ENCODE measurements at regions not wholly inside any gene's neighbourhood (a gene's known extent, or its start where the extent isn't known, plus 50 kb on each side); places are given as distances from the start of the nearest gene placed in this dataset.
"Not testable (repeated sequence)": the region's sequence is repeated elsewhere in the genome, so short reads cannot be mapped to it uniquely, and the experiment has no call there.

DNA sequence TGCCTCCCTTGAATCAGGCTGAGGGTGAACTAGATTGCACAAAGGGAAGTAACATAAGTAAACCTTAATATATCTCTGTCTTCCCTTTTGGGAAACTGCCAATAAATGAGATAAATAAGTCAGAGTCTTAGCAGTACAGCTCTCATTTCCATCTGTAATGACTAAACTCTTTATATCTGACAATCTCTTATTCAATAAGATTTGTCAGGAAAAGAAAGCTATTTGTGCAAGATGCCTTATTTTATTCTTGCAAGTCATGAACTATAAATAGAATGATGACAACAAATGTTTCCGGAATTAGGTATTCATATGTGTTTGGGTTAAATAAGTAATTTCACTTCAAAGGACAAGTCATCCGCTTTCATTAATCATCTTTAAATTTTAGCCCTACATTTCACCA lies 229.2 kb downstream of the PTGER3 start:
- no peak for DNase-seq (ENCODE audit: low read depth in 2 of 3, low spot score in 2 of 3)

DNA sequence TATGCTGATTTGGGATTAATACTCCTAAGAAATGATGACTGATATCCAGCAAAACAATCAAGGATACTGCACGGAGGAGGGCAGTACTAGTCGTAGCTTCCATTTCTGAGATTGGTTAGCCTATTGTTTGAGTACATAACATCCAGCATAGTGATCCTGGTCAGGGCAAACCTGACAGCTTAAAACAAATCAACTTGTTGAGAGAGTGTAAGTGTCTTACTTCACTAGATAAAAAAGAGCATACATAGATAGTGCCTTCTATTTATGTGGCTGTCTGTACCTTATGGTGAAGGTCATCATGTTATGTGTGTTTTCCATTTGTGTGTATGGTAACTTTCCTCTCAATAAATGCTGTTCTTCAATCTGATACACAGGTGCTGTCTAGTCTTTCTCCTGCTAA lies 228.4 kb downstream of the PTGER3 start:
- DNase-seq (ENCODE audit: low read depth in 2 of 3, low spot score in 2 of 3): no peak

DNA sequence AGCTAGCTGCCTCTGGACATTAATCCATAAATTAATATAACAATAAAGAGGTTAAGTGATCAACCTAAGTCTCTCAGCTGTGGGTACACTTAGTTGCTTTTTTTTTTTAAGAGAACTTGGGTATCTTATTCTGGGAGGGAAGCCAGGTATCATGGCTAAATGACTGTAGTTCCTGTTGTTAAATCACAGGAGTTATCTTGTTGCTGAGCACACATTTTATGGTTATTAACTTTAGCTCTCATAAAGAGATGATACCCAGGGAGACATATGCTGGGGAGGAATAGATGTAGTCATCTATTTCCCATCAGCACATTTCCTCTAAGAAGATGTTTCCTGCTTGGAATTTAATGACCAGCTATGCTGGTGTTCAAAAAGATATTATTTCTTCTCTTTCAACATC lies 227.8 kb downstream of the PTGER3 start:
- DNase-seq (ENCODE audit: low read depth in 2 of 3, low spot score in 2 of 3): no peak

DNA sequence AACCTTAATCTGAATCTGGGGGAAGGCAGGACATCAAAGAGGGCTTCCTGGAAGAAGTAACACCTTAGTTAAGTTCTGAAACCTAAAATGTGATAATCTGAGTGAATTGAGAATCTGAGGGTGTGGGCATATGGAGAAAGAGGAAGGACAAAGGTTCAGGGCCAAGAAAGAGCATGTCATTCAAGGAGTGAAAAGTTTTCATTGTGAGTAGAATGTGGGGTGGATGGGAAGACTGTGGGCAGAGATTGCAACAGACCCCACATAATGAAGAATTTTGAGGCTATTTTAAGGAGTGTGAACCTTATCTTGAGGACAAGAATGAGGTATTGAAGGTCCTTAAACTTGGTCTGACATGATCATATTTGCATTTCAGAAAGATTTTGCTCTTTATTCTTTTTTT lies 227.2 kb downstream of the PTGER3 start:
- DNase-seq (ENCODE audit: low read depth in 2 of 3, low spot score in 2 of 3): no peak

DNA sequence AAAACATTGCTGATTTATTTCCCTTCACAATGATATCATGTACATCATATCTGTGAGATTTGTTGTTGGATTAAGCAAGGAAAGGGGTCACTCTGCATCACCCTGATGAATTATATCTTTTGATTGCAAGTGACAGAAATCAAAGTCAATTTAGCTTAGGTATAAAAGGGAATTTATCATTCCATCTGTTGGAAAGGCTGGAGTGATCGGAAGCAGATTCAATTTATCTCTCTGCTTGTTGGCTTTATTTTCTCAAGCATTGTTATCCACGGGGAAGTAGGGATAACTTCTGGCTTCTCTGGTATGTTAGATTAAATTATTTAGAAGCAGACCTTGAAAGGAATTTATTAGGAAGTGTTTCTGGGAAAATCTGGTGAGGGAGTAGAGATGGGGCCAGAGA lies 226.6 kb downstream of the PTGER3 start:
- DNase-seq (ENCODE audit: low read depth in 2 of 3, low spot score in 2 of 3): no peak

DNA sequence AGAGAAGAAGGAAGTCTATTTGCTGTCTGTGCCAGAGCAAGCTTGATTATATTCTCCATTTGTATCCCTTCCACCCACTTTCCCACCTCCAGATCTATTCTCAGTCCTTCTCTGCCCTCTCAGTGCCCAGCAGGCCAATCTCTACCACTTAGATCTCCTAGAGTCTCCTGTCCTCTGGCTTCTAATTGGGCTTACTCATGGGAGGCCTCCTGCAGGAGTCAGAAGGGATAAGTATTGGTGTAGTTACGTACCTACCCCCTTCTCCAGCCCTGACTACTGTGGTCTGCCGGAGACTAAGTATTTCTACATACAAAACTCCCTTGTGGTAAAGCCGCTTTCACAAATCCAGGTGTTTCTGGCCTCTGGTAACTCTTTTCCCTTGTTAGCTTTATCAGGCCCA lies 221.2 kb downstream of the PTGER3 start:
- DNase-seq (ENCODE audit: low read depth in 2 of 3, low spot score in 2 of 3): no peak

DNA sequence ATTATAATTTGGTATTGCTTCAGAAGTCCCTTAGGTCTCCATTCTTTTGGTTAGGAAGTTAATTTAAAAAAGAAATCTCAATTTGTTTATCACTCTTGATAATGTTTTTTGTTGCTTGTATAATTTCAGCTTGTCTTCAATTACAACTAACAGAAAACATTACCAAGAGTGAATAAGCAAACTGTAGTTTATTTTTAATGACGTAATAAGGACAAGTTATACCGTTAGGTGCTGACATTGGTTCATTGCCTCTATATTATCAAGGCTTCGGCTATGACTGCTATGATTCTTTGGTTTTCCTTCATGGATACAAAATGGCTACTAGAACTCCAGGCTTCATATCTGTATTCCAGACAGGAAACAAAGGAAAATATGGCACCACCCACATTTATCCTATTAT lies 220.6 kb downstream of the PTGER3 start:
- no peak for DNase-seq (ENCODE audit: low read depth in 2 of 3, low spot score in 2 of 3)

DNA sequence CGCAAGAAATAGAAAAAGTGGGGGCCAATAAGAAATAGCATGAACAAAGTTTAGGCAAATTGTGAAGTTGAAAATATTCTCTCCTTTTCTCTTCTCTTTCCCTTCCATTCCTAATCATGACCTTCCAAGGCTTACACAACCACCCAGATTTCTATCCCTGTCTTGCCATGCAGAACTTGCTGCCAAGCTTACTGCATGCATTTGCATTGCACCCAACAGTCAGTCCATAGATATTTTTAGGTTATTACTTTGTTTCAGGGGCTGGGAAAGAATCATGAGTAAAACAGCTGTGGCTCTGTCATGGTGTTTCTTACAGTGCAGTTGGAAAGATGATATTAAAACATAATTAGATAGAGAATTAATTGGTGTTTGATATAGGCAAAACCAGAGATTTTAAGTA lies 219.4 kb downstream of the PTGER3 start:
- DNase-seq (ENCODE audit: low read depth in 2 of 3, low spot score in 2 of 3): no peak

DNA sequence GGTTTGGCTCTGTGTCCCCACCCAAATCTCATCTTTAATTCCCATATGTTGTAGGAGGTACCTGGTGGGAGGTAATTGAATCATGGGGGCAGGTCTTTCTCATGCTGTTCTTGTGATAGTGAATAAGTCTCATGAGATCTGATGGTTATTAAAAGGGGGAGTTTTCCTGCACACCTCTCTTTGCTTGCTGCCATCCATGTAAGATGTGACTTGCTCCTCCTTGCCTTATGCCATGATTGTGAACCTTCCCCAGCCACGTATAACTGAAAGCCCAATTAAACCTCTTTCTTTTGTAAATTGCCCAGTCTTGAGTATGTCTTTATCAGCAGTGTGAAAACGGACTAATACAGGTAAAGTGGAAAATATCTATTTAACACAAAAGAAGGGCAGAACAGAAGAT lies 213.3 kb downstream of the PTGER3 start:
- not testable (repeated sequence) for DNase-seq (ENCODE audit: low read depth in 2 of 3, low spot score in 2 of 3)

DNA sequence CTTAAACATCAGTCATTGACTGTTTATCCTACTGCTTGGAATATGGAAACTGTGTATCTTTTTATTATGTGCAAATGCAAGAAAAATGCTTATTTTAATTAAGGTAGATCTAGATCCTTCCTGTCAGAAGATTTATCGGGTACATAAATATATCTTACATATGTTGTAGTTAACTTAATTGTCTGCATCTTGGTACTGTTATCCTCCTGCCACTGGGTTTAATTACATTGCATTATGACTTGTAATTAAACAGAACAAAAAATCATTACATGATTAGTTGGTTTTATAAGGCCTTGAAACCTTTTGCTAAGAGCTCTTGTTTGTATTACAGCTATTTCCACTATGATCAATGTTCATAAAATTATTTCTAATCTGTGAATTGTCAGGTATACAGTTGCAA lies 211.2 kb downstream of the PTGER3 start:
- DNase-seq (ENCODE audit: low read depth in 2 of 3, low spot score in 2 of 3): no peak

DNA sequence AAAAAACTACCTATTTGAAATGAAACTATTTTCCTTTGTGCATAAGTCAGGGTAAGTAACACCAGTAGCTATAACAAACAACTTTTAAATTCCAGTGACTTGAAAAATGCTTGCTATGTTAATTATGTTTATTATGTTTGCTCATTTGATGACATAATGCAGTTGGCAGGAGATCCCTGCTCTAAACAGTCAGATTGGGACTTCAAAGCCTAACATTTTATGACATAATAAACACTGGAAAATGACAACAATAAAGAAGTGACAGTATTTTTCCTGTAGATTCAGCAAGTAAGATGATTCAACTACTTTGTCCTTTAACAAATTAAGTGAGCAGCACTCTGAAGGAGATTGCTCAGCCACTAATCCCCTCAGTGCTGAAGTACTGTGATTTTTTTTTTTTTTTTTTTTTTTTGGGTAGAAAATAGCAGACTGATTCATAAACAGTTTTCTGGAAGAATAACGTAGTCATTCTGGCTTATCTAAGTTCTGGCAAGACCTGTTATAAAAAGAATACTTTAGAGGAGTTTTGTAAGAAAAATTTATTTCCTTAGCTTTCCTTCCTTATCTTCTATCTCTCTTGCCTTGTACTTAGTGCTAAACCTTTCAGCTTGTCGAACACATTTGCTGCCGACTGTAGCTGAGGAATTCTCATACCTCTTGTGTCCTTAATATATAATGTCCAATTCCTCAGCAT lies 207.2 kb downstream of the PTGER3 start:
- DNase-seq (ENCODE audit: low read depth in 2 of 3, low spot score in 2 of 3): no peak

DNA sequence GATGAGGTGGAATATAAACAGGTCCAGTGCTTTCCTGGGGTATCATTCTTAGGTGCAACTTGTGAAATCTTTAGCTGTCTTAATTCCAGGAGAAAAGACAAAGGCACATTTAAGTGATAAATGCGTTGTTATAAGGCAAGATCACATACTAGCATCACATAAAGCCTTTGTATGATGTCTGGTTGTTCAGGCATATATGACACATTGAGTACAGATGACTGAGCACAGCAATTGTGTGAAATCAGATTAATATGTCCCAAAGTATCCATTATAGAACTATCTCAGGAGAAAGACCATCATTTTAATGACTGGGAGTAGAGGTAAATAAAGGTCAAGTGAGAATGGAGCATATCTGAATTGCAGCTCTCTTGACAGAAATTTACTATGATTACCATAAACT lies 205.1 kb downstream of the PTGER3 start:
- DNase-seq (ENCODE audit: low read depth in 2 of 3, low spot score in 2 of 3): no peak

DNA sequence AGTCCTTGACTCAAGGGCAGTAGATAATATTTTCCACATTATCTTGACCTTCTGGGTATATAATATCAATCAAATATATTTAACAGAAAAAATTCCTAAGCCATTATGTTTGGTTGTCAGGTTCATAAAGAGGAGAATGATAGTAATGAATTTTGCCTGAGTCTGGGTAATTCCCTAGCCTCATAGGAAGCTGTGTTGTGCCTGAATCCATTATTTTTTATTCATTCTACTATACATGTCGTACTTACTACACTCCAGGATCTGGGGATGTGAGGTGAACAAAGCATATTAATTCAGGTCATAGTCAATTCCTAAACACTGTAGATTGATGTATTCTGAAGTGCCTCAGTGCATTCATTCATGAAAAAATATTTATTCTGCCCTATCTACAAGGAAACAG lies 204.2 kb downstream of the PTGER3 start:
- no peak for DNase-seq (ENCODE audit: low read depth in 2 of 3, low spot score in 2 of 3)

DNA sequence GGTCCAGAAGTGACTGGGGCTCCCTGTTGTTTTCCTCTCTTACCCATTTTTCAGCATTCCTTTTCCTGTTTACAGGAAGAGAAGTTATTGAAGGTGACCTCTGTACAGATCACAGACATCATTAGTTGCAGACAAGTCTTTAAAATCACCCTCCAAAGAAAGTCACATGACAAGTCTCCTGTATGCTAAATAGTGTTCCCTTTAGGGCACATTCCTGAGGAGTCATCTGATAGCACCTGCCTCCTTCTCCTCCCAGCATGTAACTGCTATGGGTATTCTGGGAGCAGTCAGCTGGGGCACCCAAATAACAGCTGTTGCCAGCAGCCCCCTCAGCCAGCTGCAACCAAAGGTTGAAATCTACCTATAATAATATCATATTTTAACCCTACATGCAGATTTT lies 200.6 kb downstream of the PTGER3 start:
- DNase-seq (ENCODE audit: low read depth in 2 of 3, low spot score in 2 of 3): no peak

DNA sequence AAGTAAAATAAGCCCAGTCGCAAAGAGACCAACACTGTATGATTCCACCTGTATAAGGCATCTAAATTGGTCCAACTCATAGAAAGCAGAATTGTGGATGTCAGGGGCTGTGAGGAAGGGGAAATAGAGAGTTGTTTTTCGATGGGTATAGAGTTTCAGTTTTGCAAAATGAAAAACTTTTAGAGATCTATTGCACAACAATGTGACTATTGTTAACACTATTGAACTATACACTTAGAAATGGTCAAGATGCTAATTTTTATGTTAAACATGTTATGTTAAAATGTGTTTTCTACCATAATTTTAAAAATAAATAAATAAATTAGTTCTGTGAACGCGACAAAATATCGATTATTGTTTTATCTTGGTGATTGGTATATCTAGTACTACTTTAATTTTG lies 192.4 kb downstream of the PTGER3 start:
- DNase-seq (ENCODE audit: low read depth in 2 of 3, low spot score in 2 of 3): no peak

DNA sequence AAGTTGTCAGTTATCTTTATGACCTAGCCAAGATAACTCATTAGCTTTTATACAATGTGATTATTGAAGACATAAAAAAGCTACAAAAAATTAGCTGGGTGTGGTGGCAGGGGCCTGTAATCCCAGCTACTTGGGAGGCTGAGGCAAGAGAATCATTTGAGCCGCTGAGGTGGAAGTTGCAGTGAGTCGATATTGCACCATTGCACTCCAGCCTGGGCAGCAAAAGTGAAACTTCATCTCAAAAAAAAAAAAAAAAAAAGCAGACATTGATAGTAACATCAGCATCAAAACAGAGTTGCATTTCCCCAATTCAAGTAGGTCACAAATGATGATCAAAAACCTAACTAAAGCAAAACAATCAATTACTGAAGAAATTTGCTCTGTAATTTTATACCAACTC lies 191.4 kb downstream of the PTGER3 start:
- DNase-seq (ENCODE audit: low read depth in 2 of 3, low spot score in 2 of 3): no peak

DNA sequence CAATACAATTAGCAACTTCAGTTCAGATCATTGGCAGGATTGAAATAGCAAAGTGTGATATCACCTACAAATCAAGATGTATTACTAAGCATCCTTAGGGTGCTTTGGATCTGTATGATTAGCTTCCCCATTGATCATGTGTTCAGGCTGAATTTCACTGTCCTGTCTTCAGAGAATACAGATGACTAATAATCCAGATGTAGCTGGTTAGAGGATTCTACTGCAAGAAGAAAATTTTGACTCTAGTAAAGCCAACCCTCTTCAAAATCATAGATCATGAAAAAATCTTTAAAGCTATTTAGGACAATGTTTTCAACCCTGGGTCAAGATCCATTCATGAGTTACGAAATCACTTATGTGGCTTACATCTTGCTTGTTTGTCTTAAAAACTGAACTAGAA lies 184.4 kb downstream of the PTGER3 start:
- no peak for DNase-seq (ENCODE audit: low read depth in 2 of 3, low spot score in 2 of 3)

DNA sequence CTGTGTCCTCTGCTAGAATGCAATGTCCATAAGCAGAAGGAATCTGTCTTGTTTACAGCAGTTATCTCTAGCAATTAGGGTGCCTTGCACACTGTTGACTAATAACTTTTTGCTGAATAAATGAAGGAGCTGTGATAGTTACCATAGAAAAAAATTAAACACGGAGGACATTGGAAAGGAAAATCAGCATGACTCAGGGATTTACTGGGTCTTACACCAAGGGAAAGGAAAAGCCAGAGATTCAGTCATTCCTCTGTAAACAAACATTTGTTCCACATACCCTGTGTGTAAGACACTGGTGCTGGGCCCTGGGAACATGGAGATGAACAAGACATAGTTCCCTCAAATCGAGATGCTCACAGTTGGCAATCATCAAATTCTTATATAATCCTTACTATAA lies 183.3 kb downstream of the PTGER3 start:
- no peak for DNase-seq (ENCODE audit: low read depth in 2 of 3, low spot score in 2 of 3)

DNA sequence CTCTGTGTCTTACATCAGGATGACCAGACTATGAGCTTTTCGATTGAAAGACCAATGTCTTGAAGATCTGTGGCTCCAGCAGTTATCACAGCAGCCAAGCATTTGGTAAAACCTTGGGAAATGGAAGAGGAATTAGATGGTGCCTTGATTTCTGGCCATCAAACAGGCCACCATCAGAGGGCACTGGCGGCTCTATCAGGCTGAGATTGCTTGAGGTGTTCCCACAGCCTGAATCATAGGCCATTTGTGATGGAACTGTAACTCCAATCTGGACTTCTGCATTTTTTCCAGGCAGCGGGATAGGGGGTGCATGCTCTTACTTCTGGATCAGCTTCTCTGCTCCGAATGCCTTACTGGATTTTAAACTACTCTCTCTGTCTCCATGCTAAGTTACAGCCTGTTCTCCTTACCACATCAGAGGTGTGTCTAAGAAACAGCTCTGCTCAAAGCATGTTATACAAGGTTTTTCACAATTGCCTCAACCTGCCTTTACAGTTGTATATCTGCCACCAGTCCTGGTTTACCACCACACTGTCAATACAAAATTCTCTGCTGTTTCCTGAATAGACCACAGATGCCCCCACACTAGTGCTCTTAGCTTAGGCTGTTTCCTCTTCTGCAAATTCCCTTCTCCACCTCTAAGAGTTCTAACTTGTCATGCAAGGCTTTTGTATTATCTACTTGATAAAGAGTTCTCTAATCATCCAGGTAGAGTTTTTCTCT lies 180.9 kb downstream of the PTGER3 start:
- no peak for DNase-seq (ENCODE audit: low read depth in 2 of 3, low spot score in 2 of 3)

DNA sequence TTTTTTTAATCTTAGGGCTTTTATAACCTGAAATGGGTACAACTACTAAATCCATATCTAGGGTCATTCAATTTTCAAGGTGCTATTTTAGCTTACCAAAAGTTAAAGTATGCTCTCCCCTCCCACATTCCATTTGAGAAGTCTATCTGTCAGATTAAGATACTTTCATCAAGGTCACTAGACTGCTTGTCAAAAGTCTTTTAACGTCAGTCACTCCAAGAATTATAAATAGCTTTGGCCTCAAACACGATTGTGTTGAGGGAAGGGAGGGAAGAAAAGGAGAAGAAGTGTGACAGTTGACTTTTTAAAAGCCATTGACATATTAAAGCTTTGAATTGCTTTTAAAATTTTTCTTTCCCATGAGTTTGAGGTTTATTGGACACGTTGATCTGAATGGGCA lies 175.8 kb downstream of the PTGER3 start:
- no peak for DNase-seq (ENCODE audit: low read depth in 2 of 3, low spot score in 2 of 3)

DNA sequence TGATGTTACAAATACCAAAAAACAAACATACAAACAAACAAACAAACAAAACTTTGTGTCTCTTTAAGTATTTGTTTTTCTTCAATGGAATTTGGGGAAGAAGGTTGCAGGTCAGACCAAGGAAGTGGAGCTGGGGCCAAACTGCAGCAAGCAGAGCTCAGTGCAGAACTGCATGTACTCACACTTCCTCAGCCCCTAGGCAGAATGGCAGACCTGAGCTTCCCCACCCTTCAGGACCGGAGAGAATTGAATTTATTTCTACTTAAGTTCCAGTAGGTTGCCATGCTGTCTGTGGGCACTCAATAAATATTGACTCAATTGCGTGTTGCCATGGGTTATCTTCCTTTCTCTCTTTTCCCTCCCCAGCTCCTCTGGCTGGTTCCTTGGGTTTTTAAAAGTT lies 173.6 kb downstream of the PTGER3 start:
- no peak for DNase-seq (ENCODE audit: low read depth in 2 of 3, low spot score in 2 of 3)

DNA sequence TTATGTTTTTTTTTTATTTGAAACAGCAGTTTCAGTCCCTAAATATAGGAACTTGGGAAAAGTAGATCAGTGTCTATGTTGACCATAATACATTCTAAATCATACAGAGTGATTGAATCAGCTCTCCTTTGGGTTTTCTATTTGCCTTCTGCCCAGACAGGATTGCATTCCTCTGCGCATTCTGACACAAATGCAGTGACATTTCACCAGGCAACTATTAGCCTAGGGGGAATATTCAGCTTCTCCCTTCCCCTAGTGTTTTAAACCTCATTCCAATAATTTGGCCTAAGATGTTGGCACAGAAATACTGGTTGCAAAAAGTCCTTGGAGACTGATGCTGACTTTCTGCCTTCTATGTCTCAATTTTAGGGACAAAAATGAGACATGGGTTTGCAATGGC lies 172.8 kb downstream of the PTGER3 start:
- DNase-seq (ENCODE audit: low read depth in 2 of 3, low spot score in 2 of 3): no peak

DNA sequence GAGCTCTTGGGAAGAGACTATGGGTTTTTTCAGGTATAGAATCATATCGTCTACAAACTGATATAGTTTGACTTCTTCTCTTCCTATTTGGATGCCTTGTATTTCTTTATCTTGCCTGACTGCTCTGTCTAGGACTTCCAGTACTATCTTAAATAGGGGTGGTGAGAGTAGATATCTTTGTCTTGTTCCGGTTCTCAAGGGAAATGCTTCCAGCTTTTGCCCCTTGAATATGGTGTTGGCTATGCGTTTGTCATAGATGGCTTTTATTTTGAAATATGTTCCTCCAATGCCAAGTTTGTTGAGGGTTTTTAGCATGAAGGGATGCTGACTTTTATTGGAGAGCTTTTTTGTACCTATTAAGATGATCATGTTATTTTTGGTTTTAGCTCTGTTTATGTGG lies 170.3 kb downstream of the PTGER3 start:
- no peak for DNase-seq (ENCODE audit: low read depth in 2 of 3, low spot score in 2 of 3)

Data from activated CD8-positive, alpha-beta memory T cell treated with anti-CD3 and anti-CD28 coated beads for 48 hours (primary cell).